Body of pancreas (tissue), 4 donors: ENCODE measurements at regions not wholly inside any gene's neighbourhood (a gene's known extent, or its start where the extent isn't known, plus 50 kb on each side); places are given as distances from the start of the nearest gene placed in this dataset.

Experiments
- ATAC-seq: fragments of 150-250 bp; one replicate; pipeline ENCODE4 v1.9.1; 2016
- DNase-seq, 4 donors: peaks; one replicate each; pipeline ENCODE4 v3.0.0-alpha.2; 2019
- H3K27ac ChIP-seq, 4 donors: fragments of 200-600 bp; sonication (generic); 1 replicate in 3 of 4; 2 replicates in 1 of 4; pipeline versions ENCODE4 v1.5.1 to v1.6.1; 2016 to 2019; ENCODE audit warnings: mild to moderate bottlenecking in 1 of 4, mixed read lengths in 1 of 4, moderate library complexity in 1 of 4
- H3K27me3 ChIP-seq, 2 donors: fragments of 200-600 bp; sonication (generic); one replicate each; pipeline ENCODE4 v1.6.0; 2016; ENCODE audit warnings: mild to moderate bottlenecking in 1 of 2
- H3K36me3 ChIP-seq, 2 donors: fragments of 200-600 bp; sonication (generic); replicated peaks in 1 of 2; 2 replicates each; pipeline ENCODE4 v1.5.1; 2016; ENCODE audit warnings: low read depth in 2 of 2; ENCODE audit not compliant: insufficient read depth in 1 of 2
- H3K4me1 ChIP-seq: fragments of 200-600 bp; sonication (generic); one replicate; pipeline ENCODE4 v1.6.0; 2016
- H3K4me3 ChIP-seq, 2 donors: fragments of 200-600 bp; sonication (generic); 1 replicate in 1 of 2; 2 replicates in 1 of 2; pipeline ENCODE4 v1.5.1; 2016 to 2019
- H3K9me3 ChIP-seq, 3 donors: fragments of 200-600 bp; sonication (generic); 1 replicate in 2 of 3; 2 replicates in 1 of 3; pipeline ENCODE4 v1.5.1; 2016
- CTCF ChIP-seq, 7 experiments: fragments of 450-650 bp in 4 of 7; fragments of 200-600 bp in 3 of 7; sonication (generic) in 3 of 7; IDR thresholded peaks; one replicate each; pipeline ENCODE4 v1.5.1; 2016 to 2019; ENCODE audit warnings: antibody characterized with exemption in 7 of 7
- POLR2A ChIP-seq, 3 donors: fragments of 450-650 bp; IDR thresholded peaks; one replicate each; pipeline ENCODE4 v1.6.1; 2016; ENCODE audit warnings: antibody characterized with exemption in 3 of 3, mild to moderate bottlenecking in 2 of 3
- WGBS, 2 donors: methylation state at CpG; one replicate each; pipeline ENCODE4 v1.1.5; 2017; 5-methylcytosine and 5-hydroxymethylcytosine counted together
- intact Hi-C: fragments of 100-400 bp; cut with DNase I; formaldehyde crosslinking; loops from one replicate; pipeline ENCODE4 v1.15.1; 2023

DNA sequence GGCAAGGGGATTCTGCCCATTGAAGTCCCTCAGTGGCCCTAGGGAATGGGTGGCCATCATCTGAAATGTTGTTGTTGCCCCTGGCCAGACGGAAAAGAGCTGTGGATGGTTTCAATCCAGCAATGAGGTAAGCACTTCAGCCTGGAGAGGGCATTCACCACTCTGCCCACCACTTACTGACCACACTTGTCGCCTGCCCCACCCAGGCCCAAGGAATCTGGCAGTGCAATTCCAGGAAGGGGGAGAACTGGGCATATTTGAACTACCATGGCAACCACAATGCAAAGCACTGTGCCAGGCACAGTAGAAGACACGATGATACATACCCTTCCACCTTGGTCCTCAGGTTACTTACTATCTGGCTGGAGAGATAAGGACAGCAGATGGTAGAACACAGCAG is 161.6 kb downstream of the PDGFRA start:
- Histone ChIP-seq H3K4me3 (no peak overlapping the region), H3K27me3 (no peaks in the 10 kb centered on the region), H3K4me1 (no peaks in the 10 kb centered on the region), H3K27ac (no peak overlapping the region), H3K36me3 (no peaks in the 10 kb centered on the region), H3K9me3 (no peaks in the 10 kb centered on the region)
- DNase-seq (no peak), ATAC-seq (no peak)
- 43 to 56% methylated on average over 3 of the region's 3 CpGs for WGBS, 2 donors
- intact Hi-C loops = no loop called here
- TF ChIP-seq POLR2A (IDR thresholded peaks at IDR 0.05) (no peak), CTCF (IDR thresholded peaks at IDR 0.05) (no peak)

DNA sequence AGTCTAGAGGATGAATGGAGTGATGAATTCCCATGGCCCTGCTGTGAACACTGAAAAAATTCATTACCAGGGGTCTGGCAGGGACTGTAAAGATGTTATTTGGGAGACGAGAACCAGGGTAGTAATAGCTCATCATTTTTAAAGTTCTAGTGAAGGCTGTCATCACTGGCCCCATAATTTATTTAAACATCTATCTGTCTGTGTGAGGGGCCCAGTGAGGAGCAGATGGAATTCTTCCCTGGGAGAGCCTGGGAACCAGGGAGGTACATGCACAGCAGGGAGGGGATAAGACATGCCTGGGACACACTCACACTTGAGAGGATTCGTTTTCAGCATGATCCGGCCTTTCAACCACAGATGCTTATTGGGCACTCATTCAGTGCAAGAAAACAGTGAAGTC is 162.0 kb downstream of the PDGFRA start:
- WGBS, 2 donors = 10 to 32% methylated on average over 2 to 3 of the region's 3 CpGs
- no peak for TF ChIP-seq CTCF (IDR thresholded peaks at IDR 0.05)
- TF ChIP-seq POLR2A (IDR thresholded peaks at IDR 0.05) = no peak

GRCh38 chr4:54392479-54392878 is 163.4 kb downstream of the PDGFRA start:
- WGBS, 2 donors = 32 to 43% methylated on average over 1 of the region's 1 CpG
- ATAC-seq (no peak), DNase-seq (no peak)
- no peaks in the 10 kb centered on the region for H3K9me3 ChIP-seq
- H3K4me3 ChIP-seq = no peak overlapping the region
- H3K4me1 ChIP-seq = no peaks in the 10 kb centered on the region
- intact Hi-C loops = no loop called here
- no peak overlapping the region for H3K27ac ChIP-seq
- H3K36me3 ChIP-seq = no peaks in the 10 kb centered on the region
- TF ChIP-seq POLR2A (IDR thresholded peaks at IDR 0.05) (no peak), CTCF (IDR thresholded peaks at IDR 0.05) (no peak)
- no peaks in the 10 kb centered on the region for H3K27me3 ChIP-seq

More for the DNA sequence above, 162.0 kb downstream of the PDGFRA start:
- intact Hi-C loops = no loop called here
- H3K4me1 ChIP-seq = no peaks in the 10 kb centered on the region
- no peaks in the 10 kb centered on the region for H3K27me3 ChIP-seq
- no peaks in the 10 kb centered on the region for H3K9me3 ChIP-seq
- no peak overlapping the region for H3K27ac ChIP-seq
- H3K4me3 ChIP-seq = no peak overlapping the region
- H3K36me3 ChIP-seq = no peaks in the 10 kb centered on the region
- no peak for DNase-seq
- ATAC-seq = no peak

- intact Hi-C loops = no loop called here
- no peaks in the 10 kb centered on the region for H3K27me3 ChIP-seq
- no peak overlapping the region for H3K4me3 ChIP-seq
- TF ChIP-seq POLR2A (IDR thresholded peaks at IDR 0.05) (no peak), CTCF (IDR thresholded peaks at IDR 0.05) (no peak)
- WGBS, 2 donors = 56 to 83% methylated on average over 4 of the region's 4 CpGs
- H3K36me3 ChIP-seq = no peaks in the 10 kb centered on the region
- no peak for DNase-seq
- H3K4me1 ChIP-seq = no peaks in the 10 kb centered on the region
- ATAC-seq = no peak
- H3K9me3 ChIP-seq = no peaks in the 10 kb centered on the region
- no peak overlapping the region for H3K27ac ChIP-seq
Observed at GRCh38 chr4:54393243-54393642, 164.2 kb downstream of the PDGFRA start.

DNA sequence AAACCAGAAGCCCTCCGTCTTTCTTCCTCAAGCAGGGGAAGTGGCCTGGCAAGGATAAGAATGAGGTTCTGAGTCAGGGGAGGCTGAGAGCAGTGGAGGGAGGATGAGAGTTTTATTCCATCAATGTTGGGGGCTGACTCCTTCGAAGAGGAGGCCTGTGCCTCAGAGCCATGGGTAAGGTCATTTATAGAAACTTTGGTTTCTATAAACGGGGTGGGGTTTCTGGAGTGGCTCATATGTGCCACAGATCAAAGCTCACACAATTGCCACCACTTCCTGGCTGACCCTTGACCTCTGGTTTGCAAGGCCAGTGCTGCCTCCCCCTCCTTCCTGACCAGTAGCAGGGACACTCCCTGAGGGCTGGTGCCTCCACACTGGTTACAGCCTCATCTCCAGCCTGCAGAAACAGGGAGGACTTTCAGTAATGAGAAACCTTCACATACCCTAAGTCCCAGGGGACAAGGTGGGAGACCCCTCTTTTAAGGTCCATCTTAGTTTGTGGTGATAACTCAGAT is 166.0 kb downstream of the PDGFRA start:
- H3K27me3 ChIP-seq = no peaks in the 10 kb centered on the region
- ATAC-seq (no peak), DNase-seq (no peak)
- H3K27ac ChIP-seq = no peak overlapping the region
- no peaks in the 10 kb centered on the region for H3K4me1 ChIP-seq
- intact Hi-C loops = no loop called here
- whole genome bisulfite sequencing, 2 donors = 60 to 67% methylated on average over 3 of the region's 3 CpGs
- TF ChIP-seq CTCF (IDR thresholded peaks at IDR 0.05) = no peak
- TF ChIP-seq POLR2A (IDR thresholded peaks at IDR 0.05) = no peak
- H3K36me3 ChIP-seq = no peaks in the 10 kb centered on the region
- no peak overlapping the region for H3K4me3 ChIP-seq
- no peaks in the 10 kb centered on the region for H3K9me3 ChIP-seq
